Common myeloid progenitor, CD34-positive (primary cell): ENCODE measurements at regions not wholly inside any gene's neighbourhood (a gene's known extent, or its start where the extent isn't known, plus 50 kb on each side); places are given as distances from the start of the nearest gene placed in this dataset.
"Not testable (repeated sequence)": the region's sequence is repeated elsewhere in the genome, so short reads cannot be mapped to it uniquely, and the experiment has no call there.

Source experiments
- CTCF ChIA-PET: fragments of 350-600 bp; sonication (Branson Sonifier 250); formaldehyde crosslinking; loops from one replicate; lab custom pipeline; 2021; ENCODE audit warnings: antibody characterized with exemption; lab: Charles Lee
- POLR2A ChIA-PET: fragments of 350-600 bp; sonication (Branson Sonifier 250); formaldehyde crosslinking; loops from one replicate; lab custom pipeline; 2021; ENCODE audit warnings: antibody characterized with exemption; lab: Charles Lee
- DNase-seq, 3 donors: peaks; one replicate each; pipeline versions ENCODE4 v3.0.0 to v3.0.0-alpha.2; 2013
- H3K27ac ChIP-seq, 2 experiments: 1 replicate in 1 of 2; 2 replicates in 1 of 2; pipeline ENCODE4 v1.7.0; 2013; ENCODE audit warnings: inconsistent platforms in 2 of 2, low read length in 2 of 2, mild to moderate bottlenecking in 2 of 2, low read depth in 1 of 2, moderate library complexity in 1 of 2; ENCODE audit not compliant: severe bottlenecking in 2 of 2, insufficient read depth in 1 of 2, poor library complexity in 1 of 2
- H3K27me3 ChIP-seq, 5 experiments: replicated peaks in 2 of 5; 1 replicate in 3 of 5; 2 replicates in 2 of 5; pipeline versions ENCODE4 v1.6.1 to v1.7.0; 2013; ENCODE audit warnings: low read length in 4 of 5, mild to moderate bottlenecking in 2 of 5, moderate library complexity in 2 of 5, inconsistent platforms in 1 of 5; ENCODE audit not compliant: insufficient read depth in 5 of 5, control insufficient read depth in 4 of 5
- H3K36me3 ChIP-seq, 4 experiments: 1 replicate in 2 of 4; 2 replicates in 2 of 4; pipeline versions ENCODE4 v1.6.1 to v1.7.0; 2013; ENCODE audit warnings: low read length in 3 of 4, control low read depth in 1 of 4, mild to moderate bottlenecking in 1 of 4; ENCODE audit not compliant: control insufficient read depth in 4 of 4, insufficient read depth in 4 of 4
- H3K4me1 ChIP-seq, 4 experiments: 1 replicate in 3 of 4; 2 replicates in 1 of 4; pipeline versions ENCODE4 v1.6.1 to v1.7.1; 2013; ENCODE audit warnings: low read length in 3 of 4, mild to moderate bottlenecking in 3 of 4, control low read depth in 1 of 4, inconsistent platforms in 1 of 4, moderate library complexity in 1 of 4; ENCODE audit not compliant: control insufficient read depth in 4 of 4, insufficient read depth in 4 of 4; ENCODE audit errors: control extremely low read depth in 1 of 4
- H3K4me3 ChIP-seq, 7 experiments: 1 replicate in 4 of 7; 2 replicates in 3 of 7; pipeline versions ENCODE4 v1.5.1 to v1.7.0; 2013; ENCODE audit warnings: mild to moderate bottlenecking in 7 of 7, low read length in 6 of 7, moderate library complexity in 6 of 7, inconsistent platforms in 2 of 7, low read depth in 2 of 7, control low read depth in 1 of 7; ENCODE audit not compliant: insufficient read depth in 4 of 7, control insufficient read depth in 1 of 7; ENCODE audit errors: extremely low read depth in 1 of 7
- H3K9me3 ChIP-seq, 5 experiments: 1 replicate in 4 of 5; 2 replicates in 1 of 5; pipeline versions ENCODE4 v1.6.1 to v1.7.1; 2013; ENCODE audit warnings: low read length in 4 of 5, mild to moderate bottlenecking in 2 of 5, inconsistent platforms in 1 of 5, low read depth in 1 of 5, moderate library complexity in 1 of 5; ENCODE audit not compliant: control insufficient read depth in 4 of 5, insufficient read depth in 2 of 5; ENCODE audit errors: control extremely low read depth in 1 of 5
- WGBS: methylation state at CpG from one replicate; pipeline ENCODE4 v1.1.5; 2013; ENCODE audit not compliant: insufficient coverage; 5-methylcytosine and 5-hydroxymethylcytosine counted together

DNA sequence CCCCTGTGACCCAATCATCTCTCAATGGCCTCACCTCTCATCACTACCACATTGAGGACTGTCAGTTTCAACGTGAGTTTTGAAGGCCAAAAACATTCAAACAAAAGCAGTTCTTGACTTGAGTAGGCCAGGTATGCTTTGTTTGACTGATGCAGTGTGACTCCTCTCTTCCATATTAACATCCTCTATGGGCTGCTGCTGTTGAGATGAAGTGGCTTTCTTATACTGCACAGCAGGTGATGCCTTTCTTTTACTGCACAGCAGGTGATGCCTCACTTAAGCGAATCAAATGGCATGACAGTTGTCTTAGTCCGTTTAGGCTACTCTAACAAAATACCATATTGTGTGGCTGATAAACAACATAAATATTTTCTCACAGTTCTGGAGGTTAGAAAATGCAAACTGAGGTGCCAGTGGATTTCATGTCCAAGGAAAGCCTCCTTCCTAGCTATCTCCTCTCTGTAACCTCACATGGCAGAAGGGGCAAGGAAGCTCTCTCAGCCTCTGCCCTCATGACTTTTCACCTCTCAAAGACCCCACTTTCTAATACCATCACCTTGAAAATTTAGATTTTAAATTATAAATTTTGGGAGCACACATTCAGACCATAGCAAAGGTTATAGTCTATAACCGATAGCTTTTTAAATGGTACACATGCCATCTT lies 2267.9 kb upstream of the AGA start:
- H3K4me3 ChIP-seq: no peak overlapping the region
- H3K36me3 ChIP-seq: no peaks in the 10 kb centered on the region
- H3K9me3 ChIP-seq: peaks cover 0 to 2% (median 0%) of the 10 kb centered on the region in 5 experiments
- H3K27ac ChIP-seq: no peak overlapping the region
- H3K4me1 ChIP-seq: no peaks in the 10 kb centered on the region
- 23% methylated on average over 2 of the region's 4 CpGs for WGBS
- POLR2A ChIA-PET: no interaction called here
- no peaks in the 10 kb centered on the region for H3K27me3 ChIP-seq
- CTCF ChIA-PET: no interaction called here
- DNase-seq: no peak

DNA sequence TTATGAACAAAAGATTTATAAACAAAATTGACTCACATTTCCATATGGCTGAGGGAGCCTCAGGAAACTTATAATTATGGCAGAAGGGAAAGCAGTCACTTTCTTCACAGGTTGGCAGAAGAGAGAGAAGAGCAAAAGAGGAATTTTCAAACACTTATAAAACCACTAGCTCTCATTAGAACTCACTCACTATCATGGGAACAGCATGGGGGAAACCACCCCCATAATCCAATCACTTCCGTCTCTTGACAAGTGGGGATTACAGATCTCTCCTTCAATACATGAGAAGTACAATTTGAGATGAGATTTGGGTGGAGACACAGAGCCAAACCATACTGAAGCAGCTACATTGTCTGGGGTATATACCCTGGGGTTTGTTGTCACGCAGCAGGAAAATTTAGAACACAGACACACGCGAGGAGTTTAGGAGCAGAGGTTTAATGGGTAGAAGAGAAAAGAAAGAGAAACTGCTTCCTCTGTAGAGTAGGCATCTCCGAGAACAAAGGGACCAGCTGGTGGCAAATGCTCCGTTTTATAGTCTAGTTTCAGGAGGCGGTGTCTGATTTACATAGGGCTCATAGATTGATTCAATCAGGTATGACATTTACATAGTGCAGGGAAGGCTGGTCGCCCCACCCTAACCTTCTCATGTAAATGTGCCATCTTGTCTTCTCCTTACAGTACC lies 2277.7 kb upstream of the AGA start:
- ChIA-PET CTCF (no interaction called here), POLR2A (no interaction called here)
- WGBS: 97% methylated on average over 7 of the region's 8 CpGs
- Histone ChIP-seq H3K36me3 (no peaks in the 10 kb centered on the region), H3K27ac (no peak overlapping the region), H3K9me3 (peaks cover 0 to 7% (median 1%) of the 10 kb centered on the region in 5 experiments), H3K27me3 (no peaks in the 10 kb centered on the region), H3K4me3 (no peak overlapping the region), H3K4me1 (no peaks in the 10 kb centered on the region)
- DNase-seq: no peak

DNA sequence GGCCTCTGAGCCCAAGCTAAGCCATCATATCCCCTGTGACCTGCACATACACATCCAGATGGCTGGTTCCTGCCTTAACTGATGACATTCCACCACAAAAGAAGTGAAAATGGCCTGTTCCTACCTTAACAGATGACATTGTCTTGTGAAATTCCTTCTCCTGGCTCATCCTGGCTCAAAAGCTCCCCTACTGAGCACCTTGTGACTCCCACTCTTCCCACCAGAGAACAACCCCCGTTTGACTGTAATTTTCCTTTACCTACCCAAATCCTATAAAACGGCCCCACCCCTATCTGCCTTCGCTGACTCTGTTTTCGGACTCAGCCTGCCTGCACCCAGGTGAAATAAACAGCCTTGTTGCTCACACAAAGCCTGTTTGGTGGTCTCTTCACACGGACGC lies 2284.3 kb upstream of the AGA start:
- H3K27me3 ChIP-seq, H3K4me3 ChIP-seq, H3K4me1 ChIP-seq, CTCF ChIA-PET, POLR2A ChIA-PET, DNase-seq, H3K36me3 ChIP-seq, H3K9me3 ChIP-seq, H3K27ac ChIP-seq: not testable (repeated sequence)
- WGBS: 97% methylated on average over 6 of the region's 6 CpGs

DNA sequence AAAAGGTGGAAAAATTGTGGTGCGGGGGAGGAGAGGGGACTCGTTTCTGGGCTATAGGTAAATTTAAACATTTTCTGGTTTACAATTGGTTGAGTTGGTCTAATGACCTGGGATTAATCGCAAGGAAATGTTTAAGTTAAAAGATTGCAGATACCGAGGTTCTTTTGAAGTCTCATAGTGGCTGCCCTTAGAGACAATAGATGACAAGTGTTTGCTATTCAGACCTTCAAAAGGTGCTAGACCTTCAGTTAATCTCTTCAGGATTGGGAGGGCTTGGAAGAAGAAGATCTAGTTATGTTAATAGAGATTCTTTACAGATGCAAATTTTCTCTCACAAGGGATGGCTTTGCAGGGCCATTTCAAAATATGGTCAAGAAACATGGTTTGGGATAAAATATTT lies 2286.1 kb upstream of the AGA start:
- no peak for DNase-seq
- H3K27ac ChIP-seq: no peak overlapping the region
- CTCF ChIA-PET: no interaction called here
- H3K4me1 ChIP-seq: no peaks in the 10 kb centered on the region
- H3K9me3 ChIP-seq: no peaks in the 10 kb centered on the region
- POLR2A ChIA-PET: no interaction called here
- no peaks in the 10 kb centered on the region for H3K27me3 ChIP-seq
- WGBS: 91% methylated on average over 3 of the region's 4 CpGs
- H3K36me3 ChIP-seq: no peaks in the 10 kb centered on the region
- H3K4me3 ChIP-seq: no peak overlapping the region

DNA sequence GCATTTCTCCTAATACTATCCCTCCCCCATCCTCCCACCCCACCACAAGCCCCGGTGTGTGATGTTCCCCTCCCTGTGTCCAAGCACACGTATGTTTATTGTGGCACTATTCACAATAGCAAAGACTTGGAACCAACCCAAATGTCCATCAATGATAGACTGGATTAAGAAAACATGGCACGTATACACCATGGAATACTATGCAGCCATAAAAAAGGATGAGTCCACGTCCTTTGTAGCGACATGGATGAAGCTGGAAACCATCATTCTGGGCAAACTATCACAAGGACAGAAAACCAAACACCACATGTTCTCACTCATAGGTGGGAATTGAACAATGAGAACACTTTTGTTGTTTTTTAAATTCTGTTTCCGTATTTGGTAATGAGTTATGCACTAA lies 2294.6 kb upstream of the AGA start:
- H3K27me3 ChIP-seq, H3K4me3 ChIP-seq, CTCF ChIA-PET, H3K36me3 ChIP-seq, POLR2A ChIA-PET, H3K9me3 ChIP-seq, H3K27ac ChIP-seq, DNase-seq, H3K4me1 ChIP-seq: not testable (repeated sequence)
- WGBS: no CpG with 5 or more reads among the region's 6 CpGs

DNA sequence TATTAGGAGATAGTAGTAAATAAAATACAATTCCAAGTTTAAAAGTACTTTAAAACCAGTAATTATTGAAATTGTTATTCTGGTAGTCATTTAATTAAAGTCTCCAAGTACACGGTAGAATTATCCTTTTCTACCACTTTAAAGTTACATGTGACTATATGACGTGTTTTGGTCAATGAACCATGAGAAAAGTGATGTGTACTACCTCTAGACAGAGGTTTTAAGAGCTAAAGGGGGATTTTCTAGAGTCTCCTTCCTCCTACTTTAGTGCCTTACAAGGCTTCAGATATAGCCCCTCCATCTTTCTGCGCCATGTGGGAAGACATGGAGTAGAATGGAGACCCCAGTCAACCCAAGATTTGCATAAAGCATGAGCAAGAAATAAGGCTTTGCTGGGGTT lies 2296.6 kb upstream of the AGA start:
- no peak for DNase-seq
- POLR2A ChIA-PET: no interaction called here
- Histone ChIP-seq H3K27me3 (no peaks in the 10 kb centered on the region), H3K9me3 (no peaks in the 10 kb centered on the region), H3K36me3 (no peaks in the 10 kb centered on the region), H3K4me3 (no peak overlapping the region), H3K27ac (no peak overlapping the region), H3K4me1 (no peaks in the 10 kb centered on the region)
- WGBS: 100% methylated on average over 1 of the region's 3 CpGs
- CTCF ChIA-PET: no interaction called here

DNA sequence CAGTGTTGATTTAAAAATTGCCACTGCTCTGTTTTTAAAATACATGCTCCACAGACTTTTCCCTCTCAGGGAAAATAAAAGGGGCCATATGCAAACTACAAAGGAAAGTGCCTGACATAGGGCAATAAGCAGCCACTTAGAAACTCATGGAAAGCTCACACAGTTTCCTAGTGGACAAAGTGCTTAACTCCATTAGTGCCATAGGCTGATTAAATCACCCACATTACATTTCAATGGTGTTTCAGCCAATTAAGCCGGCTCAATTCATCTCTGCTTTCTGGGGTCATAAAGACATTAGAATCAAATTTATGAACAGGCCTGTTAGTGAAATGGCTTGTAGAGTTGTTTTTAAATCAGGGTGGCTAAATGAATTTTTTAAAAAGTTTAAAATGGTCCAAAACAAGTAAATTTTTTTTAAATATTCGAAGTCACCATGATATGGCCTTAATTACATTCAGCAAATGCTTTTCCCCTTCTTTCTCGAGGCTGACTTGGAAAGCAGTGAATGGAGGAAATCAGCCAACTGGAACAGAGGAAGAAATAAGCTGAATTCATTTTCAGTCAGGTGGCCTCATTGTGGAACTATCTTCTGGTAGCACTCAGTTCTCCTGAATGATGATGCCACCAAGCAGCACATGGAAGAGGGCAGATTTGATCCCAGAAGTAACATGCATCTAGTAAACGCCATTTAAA lies 2305.1 kb upstream of the AGA start:
- 100% methylated on average over 3 of the region's 4 CpGs for WGBS
- H3K9me3 ChIP-seq: no peaks in the 10 kb centered on the region
- DNase-seq: no peak
- ChIA-PET CTCF (no interaction called here), POLR2A (no interaction called here)
- no peak overlapping the region for H3K4me3 ChIP-seq
- H3K27me3 ChIP-seq: no peaks in the 10 kb centered on the region
- peaks cover 0 to 15% (median 0%) of the 10 kb centered on the region in 4 experiments for H3K4me1 ChIP-seq
- no peaks in the 10 kb centered on the region for H3K36me3 ChIP-seq
- no peak overlapping the region for H3K27ac ChIP-seq
